Fibroblast of villous mesenchyme (primary cell): ENCODE measurements at regions not wholly inside any gene's neighbourhood (a gene's known extent, or its start where the extent isn't known, plus 50 kb on each side); places are given as distances from the start of the nearest gene placed in this dataset.

Source experiments
- DNase-seq: peaks from one replicate; pipeline ENCODE4 v3.0.0-alpha.2; 2010; ENCODE audit warnings: low read depth
- H3K4me3 ChIP-seq: 2 replicates; pipeline ENCODE4 v1.5.1; 2011; ENCODE audit warnings: low read depth, mild to moderate bottlenecking, low read length
- TF ChIP-seq, protein P1 (sequence below): IDR thresholded peaks from 2 replicates; pipeline ENCODE4 v1.5.1; 2012; ENCODE audit warnings: low read depth, mild to moderate bottlenecking, low read length; ENCODE audit not compliant: insufficient read depth

DNA sequence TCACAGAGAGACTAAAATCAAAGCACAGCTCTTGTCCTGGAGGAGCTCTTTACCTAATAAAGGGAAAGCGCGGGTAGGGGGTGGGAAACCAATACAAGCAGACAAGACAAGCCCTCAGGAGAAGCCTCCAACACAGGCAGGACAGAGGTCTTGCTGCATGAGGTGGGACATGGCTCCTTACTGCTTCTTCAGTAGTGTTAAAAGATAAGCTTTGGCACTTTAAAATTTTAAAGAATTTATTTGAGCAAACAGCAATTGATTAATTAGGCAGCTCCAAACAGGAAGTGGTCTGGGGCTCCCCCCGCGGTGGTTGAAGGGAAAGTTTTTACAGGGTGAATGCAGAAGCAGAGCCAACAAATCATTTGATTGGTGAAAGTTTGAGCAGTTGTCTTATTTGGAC is 50.3 kb upstream of the MACC1 start:
- no peak for DNase-seq
- TF ChIP-seq, protein P1, sequence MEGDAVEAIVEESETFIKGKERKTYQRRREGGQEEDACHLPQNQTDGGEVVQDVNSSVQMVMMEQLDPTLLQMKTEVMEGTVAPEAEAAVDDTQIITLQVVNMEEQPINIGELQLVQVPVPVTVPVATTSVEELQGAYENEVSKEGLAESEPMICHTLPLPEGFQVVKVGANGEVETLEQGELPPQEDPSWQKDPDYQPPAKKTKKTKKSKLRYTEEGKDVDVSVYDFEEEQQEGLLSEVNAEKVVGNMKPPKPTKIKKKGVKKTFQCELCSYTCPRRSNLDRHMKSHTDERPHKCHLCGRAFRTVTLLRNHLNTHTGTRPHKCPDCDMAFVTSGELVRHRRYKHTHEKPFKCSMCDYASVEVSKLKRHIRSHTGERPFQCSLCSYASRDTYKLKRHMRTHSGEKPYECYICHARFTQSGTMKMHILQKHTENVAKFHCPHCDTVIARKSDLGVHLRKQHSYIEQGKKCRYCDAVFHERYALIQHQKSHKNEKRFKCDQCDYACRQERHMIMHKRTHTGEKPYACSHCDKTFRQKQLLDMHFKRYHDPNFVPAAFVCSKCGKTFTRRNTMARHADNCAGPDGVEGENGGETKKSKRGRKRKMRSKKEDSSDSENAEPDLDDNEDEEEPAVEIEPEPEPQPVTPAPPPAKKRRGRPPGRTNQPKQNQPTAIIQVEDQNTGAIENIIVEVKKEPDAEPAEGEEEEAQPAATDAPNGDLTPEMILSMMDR, result peak; percentile 5

DNA sequence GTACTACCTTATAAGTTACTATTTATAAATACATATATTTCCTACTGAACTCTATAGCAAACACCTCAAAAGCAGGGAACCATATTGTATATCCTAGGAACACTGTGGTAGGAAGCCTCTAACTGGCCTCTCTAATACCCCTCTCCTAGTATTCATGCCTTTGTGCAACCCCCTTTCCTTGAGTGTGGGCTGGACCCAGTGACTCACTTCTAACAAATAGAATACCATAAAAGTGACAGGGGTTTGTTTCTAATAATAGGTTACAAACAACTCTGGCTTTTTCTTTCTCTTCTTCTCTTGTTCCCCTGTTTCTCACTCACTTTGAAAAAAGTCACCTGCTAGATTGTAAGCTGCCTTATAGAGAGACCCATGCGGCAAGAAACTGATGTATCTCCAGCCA is 51.6 kb upstream of the MACC1 start:
- no peak overlapping the region for H3K4me3 ChIP-seq
- DNase-seq, result no peak
- TF ChIP-seq, protein P1, result no peak

More for the DNA sequence above, 50.3 kb upstream of the MACC1 start:
- H3K4me3 ChIP-seq, result no peak overlapping the region

DNA sequence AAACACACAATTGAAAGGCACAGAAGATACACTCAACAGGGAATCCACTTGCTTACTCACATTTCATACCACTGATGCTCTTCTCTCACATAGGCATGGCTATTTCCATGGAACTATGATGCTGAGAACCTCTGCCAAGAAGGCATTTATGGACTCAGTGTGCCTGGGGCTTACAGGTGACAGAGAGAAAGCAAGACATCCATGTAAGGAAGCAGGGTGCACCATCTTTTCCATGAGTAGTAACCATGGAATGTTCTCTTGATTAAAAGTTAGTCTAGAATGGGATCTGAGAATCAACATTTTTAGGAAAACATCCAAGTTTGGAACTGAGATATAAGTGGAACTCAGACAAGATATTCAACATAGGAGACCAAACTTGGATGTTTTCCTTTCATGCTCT is 52.5 kb upstream of the MACC1 start:
- H3K4me3 ChIP-seq, result no peak overlapping the region
- TF ChIP-seq, protein P1, result no peak
- peak; percentile 39 for DNase-seq

DNA sequence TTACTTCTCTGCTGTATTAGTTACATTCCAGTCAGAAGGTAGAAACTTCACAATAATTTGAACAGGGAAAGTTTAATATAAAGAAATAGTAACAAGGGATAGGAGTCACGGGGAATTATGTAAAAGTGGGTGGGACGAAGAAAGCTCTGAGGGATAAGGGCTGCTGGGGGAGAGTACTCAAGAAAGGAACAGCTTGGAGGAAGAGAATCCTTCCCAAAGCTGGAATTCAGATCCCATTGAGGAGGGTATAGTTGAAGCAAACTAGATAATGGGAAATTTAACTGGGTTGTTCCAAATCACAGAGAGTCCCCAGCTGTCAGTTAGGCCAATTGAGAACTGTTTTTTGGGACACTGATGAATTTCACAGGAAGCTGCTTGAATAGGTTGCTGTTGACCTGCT is 53.2 kb upstream of the MACC1 start:
- no peak for DNase-seq

DNA sequence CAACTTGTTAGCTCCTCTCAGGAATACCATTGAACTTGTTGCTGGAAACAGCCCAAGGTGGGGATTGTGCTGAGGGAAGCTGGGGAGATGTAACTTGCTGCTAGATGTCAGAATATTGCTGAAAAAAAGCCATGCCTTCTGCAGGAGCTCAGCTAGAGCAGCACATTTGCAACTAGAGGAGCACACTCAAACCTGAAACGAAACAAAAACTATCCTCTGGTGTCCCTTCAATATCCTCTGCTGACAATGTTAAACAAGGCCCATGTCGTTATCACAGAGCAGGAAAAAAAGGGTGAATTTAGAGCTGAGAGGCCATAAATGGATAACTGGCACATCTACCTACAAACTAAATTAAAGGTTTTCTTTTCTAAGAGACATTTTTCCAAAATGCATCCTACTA is 53.7 kb upstream of the MACC1 start:
- TF ChIP-seq, protein P1, result no peak
- DNase-seq, result peak; percentile 3
- H3K4me3 ChIP-seq, result no peak overlapping the region

More for the DNA sequence above, 53.2 kb upstream of the MACC1 start:
- H3K4me3 ChIP-seq, result no peak overlapping the region
- TF ChIP-seq, protein P1, result no peak

DNA sequence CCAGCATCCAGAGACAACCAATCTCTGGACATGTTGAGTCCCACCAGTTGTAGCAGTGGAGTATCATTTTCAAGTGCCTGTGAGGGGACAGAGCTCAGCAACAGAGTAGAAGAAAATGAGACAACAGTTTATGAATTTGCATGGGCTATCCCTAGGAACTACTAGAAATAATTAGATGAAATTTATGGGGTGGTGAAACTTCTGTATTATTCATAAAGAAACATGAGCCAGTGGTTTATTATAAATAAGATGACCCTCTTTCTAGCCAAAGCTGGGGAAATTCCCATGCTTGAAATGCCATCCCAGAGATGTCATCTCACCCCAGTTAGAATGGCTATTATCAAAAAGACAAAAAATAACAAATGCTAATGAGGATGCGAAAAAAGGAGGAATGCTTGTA is 55.1 kb upstream of the ITGB8 start:
- H3K4me3 ChIP-seq, result no peak overlapping the region
- TF ChIP-seq, protein P1, result no peak
- DNase-seq, result no peak

DNA sequence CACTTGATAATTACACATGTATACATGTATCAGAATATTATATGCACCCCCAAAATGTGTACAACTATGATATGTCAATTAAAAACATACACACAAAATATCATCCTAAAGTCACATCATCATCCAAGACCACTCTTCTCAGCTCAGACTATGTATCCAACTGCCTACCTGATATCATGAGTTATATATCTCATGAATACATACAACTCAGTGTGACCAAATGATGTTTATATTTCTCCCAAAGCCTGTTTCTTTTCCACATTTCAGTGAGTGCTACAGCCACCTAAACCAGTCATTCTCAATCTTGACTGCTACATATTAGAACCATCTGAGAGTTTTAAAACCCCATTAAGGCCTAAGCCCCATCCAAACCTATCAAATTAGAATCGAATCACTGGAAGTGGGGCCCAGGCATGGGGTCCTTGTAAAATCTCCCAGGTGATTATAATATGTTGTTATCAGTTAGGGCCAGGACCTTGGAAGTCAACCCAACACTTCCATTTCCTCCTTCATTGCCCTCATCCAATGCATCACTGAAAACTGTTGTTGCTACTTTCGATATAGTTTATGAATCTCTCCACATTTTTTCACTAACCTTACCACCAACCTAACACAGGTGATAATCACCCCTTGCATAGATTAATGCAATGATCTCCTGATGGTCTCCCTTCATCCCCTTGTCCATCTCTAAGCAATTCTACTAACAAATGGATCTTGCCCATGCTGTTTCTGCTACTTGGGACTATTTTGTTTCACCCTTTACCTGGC is 53.8 kb upstream of the ITGB8 start:
- no peak for DNase-seq
- no peak overlapping the region for H3K4me3 ChIP-seq
- TF ChIP-seq, protein P1, result no peak
